HepG2 (cell line): ENCODE measurements at regions not wholly inside any gene's neighbourhood (a gene's known extent, or its start where the extent isn't known, plus 50 kb on each side); places are given as distances from the start of the nearest gene placed in this dataset.

Experiments used
- ATF7 ChIP-seq, 2 experiments: fragments of 450-650 bp in 1 of 2; sonication (generic) in 1 of 2; formaldehyde crosslinking in 1 of 2; IDR thresholded peaks; 2 replicates each; pipeline versions ENCODE4 v1.4.0 to v1.6.1; 2016 to 2020; ENCODE audit warnings: antibody characterized with exemption in 1 of 2, mild to moderate bottlenecking in 1 of 2, missing genetic modification reagents in 1 of 2
- ETV6 ChIP-seq: sonication (generic); formaldehyde crosslinking; conservative IDR thresholded peaks from 2 replicates; pipeline ENCODE4 v1.4.0; 2020; ENCODE audit warnings: missing genetic modification reagents
- KAT2B ChIP-seq: fragments of 150-350 bp; IDR thresholded peaks from 2 replicates; pipeline ENCODE4 v1.6.1; 2014; ENCODE audit warnings: low read depth, low read length, borderline replicate concordance
- KDM1A ChIP-seq: IDR thresholded peaks from 2 replicates; pipeline ENCODE4 v1.6.1; 2016; ENCODE audit warnings: missing compliant biosample characterization
- PHF5A ChIP-seq: IDR thresholded peaks from one replicate; pipeline ENCODE4 v1.6.1; 2018; ENCODE audit warnings: low read depth, missing genetic modification reagents; ENCODE audit not compliant: unreplicated experiment
- PRDM15 ChIP-seq: sonication (generic); formaldehyde crosslinking; IDR thresholded peaks from 2 replicates; pipeline ENCODE4 v1.4.0; 2020; ENCODE audit warnings: missing genetic modification reagents
- SNAPC4 ChIP-seq: sonication (generic); formaldehyde crosslinking; IDR thresholded peaks from 2 replicates; pipeline ENCODE4 v1.4.0; 2020; ENCODE audit warnings: mild to moderate bottlenecking, missing genetic modification reagents
- ZNF318 ChIP-seq: sonication (generic); formaldehyde crosslinking; IDR thresholded peaks from 2 replicates; pipeline ENCODE4 v1.4.0; 2020; ENCODE audit warnings: mild to moderate bottlenecking, missing genetic modification reagents
- ZNF709 ChIP-seq: sonication (generic); formaldehyde crosslinking; IDR thresholded peaks from 2 replicates; pipeline ENCODE4 v1.5.0; 2020; ENCODE audit warnings: mild to moderate bottlenecking, missing genetic modification reagents
- ZNF788 ChIP-seq: sonication (generic); formaldehyde crosslinking; IDR thresholded peaks from 2 replicates; pipeline ENCODE4 v1.5.0; 2020; ENCODE audit warnings: mild to moderate bottlenecking, missing genetic modification reagents, borderline replicate concordance

GRCh38 chr5:29780401-29780800 is 1413.1 kb upstream of the CDH6 start (continued):
- no peak for TF ChIP-seq SNAPC4 (CRISPR knock-in tag)
- TF ChIP-seq ETV6 (CRISPR knock-in tag), result no peak
- TF ChIP-seq KDM1A, result no peak
- no peak for TF ChIP-seq PHF5A (CRISPR knock-in tag)
- no peak for TF ChIP-seq PRDM15 (CRISPR knock-in tag)
- TF ChIP-seq ZNF788 (CRISPR knock-in tag), result no peak
- TF ChIP-seq ZNF318 (CRISPR knock-in tag), result no peak
- TF ChIP-seq ATF7 (IDR thresholded peaks at IDR 0.05), result no peak
- TF ChIP-seq ATF7 (CRISPR knock-in tag; IDR thresholded peaks at IDR 0.05), result no peak
- no peak for TF ChIP-seq KAT2B
- no peak for TF ChIP-seq ZNF709
